ENCODE measurements at regions not wholly inside any gene's neighbourhood (a gene's known extent, or its start where the extent isn't known, plus 50 kb on each side); places are given as distances from the start of the nearest gene placed in this dataset.

DNA sequence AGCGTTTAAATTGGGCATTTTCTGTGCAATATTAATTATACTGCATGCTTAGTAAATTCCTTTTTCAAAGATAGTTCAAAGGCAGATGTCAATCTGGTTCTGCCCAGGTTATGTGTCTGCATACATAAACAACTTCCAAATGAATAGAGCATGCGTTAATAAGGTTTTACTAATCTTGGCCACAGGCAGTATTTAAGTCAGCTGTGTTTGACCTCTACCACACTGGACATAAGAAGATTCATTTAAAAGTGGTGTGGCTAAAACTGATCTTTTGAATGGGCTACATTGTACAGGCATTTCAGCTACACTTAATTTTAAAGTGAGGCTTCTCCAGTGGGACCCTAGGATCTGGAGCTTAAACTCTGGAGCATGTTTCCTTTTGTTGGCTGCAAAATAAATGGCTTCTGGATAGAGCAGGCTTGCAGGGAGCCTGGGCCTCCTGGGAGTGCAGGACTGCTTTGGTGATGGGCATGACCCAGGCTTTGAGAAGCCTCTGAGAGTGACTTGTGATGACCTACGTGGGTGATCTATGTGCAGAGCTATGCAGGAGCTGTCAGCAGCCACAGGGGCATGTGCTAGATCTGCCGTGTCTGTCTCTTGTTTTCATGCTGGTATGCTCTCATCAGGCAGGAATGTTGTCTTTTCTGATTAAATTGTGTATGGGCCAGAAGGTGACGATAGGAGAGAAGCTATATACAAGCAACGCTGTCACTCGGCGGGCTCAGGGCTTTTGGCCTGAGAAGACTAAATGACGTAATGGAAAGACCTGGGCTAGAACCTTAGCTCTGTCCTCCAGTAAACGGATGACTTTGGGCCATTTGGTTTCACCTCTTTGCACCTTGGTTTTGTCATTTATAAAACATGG, 331.2 kb downstream of the QKI start:
- peak; percentile 99 for DNase-seq

DNA sequence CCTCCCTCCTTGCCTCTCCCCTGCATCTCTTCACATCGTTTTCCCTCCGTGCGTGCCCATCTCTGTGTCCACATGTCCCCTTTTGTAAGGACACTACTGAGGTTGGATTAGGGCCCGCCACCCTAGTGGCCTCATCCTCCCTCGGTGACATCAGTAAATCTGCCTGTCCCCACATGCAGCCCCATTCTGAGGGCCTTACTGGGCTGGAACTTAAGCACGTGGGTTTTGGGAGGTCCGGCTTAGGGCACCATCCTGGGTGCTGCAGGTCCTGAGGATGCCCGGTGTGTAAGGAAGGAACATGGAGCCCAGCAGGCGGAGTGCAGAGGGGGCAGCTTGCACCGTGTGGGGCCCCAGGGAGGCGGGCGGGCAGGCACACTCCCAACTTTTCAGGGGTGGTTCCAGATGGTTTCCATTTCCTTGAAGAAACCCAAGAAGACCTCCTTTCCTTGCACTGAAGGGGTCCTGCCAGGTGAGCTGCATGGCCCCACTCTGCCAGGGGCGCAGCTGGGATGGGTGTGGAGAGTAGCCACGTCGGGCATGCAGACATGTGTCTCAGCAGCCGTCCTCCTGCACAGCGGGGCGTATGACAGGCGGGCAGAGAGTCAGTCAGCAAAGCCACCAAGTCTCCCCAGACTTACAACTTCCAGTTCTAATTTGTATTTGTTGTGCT, 329.9 kb downstream of the QKI start:
- DNase-seq = no peak

DNA sequence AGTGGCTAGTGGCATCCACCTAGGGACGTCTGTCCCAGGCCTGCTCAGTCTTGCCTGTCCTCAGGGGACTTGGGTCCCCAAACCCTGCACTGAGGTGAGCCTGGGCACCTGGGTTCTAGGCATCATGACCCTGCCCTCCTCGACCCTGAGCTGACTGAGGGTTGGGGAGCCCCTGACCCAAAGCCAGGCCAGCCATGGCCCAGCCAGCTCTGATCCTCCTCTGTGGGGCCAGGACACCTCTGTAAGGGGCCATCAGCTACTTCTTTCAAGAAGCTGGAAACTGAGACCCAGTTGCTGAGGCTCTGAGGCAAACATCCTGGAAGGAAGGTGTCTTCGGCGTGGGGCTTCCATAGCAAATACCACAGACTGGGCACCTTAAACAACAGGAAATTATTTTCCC, 329.3 kb downstream of the QKI start:
- DNase-seq = no peak

DNA sequence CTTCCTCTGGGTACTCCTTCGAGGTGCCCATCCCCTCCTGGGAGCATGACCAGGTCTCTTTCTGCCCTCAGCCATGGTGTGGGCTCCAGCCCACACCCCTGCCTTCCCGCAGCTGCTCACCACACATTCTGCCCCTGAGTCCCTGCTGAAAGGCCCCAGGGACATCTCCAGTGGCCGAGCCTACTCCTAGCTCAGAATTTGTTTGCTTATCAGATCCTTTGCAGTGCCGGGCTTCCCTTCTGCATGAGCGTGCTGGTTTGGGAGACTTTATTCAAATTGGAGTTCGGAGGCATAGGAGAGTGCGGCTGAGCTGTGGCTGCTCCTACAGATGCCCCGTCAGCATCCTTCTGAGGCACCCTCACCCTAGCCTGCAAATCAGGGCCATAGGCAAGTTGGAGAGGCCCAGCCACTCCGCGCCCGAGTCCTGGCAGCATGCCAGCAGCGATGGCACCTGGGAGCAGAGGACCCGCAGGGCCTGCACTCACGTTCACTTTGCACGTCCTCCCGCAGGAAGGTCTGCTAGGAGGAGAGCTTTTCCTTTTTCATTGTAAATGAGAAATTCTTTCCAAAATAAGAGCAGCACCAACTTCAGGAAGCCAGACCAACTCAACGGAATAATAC, 327.3 kb downstream of the QKI start:
- DNase-seq = no peak

DNA sequence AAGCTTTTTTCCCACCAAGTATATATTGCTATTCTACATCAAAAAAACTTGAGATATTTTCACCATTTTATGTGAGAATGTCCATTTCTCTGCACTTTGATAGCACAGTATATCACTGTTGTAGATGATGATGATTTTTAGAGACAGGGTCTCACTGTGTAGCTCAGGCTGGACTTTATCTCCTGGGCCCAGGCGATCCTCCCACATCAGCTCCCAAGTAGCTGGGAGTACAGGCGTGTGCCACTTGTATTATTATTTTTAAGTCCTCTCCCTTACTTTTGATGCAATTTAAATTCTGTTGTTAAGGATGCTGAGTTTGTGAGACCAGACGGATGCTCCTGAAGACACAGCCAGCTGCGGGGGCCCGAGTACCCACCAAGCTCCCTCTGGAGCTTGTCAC, 326.8 kb downstream of the QKI start:
- no peak for DNase-seq

DNA sequence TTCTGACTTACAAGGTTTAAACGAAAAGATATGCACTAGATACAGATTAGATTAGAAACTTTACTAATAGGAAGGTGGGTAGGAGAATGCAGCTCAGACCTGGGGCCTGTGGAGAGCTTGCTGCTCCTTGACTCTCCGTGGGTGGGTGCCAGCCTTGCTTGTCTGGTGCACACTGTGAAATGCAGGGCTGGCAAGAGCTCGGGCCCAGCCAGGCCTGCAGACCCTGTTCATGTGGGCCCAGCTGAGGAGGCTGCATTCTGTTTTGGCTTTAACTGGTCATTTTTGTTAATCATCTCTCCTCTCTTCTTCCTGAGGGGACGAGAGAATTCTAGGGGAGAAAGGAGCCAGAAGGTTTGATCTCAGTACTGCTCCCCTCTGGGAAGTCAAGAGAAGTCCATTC, 325.4 kb downstream of the QKI start:
- DNase-seq = no peak

DNA sequence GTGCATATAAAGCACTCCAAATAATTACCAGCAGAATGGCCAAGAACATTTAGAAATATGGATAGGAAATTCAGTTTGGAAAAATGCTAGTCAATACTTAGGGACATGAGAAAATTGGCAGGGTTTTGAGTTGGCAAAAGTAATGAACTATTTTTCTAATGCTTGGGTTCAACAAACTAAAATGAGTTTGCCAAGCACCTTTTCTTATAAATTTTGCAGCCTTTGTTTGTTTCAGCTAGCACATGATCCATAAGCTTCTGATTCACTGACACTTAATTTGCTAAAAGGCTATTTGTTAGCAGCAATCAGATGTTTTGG, 324.8 kb downstream of the QKI start:
- DNase-seq = no peak

DNA sequence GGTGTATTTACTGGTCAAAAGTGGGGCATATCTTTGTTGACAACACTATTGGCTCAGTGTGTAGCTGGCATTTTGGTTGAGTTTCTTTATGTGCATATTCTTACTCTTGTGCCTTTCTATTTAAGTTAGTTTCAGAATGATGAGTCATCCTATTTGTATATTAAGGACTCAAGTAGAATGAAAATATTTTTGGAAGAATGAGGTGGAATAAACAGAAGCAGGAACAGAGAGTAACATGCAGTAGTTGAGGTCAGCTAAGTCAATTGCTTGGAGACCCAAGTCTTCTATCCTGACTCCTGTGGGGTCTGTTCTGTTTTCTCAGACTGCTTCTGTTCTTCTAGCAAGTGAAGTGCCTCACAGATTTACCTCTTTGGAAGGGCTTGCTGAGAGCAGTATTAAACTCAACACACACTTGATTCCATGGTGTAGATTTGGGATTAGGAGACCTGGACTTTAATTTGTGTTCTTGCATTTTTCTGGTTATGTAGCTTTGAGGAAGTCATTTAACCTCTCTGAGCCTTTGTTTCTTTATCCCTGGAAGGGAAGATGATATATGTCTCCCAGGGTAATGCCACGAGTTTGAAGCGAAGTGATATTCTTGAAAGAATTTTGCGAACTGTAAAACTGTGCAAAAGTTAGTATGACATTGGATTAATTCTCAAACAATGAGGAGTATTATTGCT, 324.3 kb downstream of the QKI start:
- no peak for DNase-seq

DNA sequence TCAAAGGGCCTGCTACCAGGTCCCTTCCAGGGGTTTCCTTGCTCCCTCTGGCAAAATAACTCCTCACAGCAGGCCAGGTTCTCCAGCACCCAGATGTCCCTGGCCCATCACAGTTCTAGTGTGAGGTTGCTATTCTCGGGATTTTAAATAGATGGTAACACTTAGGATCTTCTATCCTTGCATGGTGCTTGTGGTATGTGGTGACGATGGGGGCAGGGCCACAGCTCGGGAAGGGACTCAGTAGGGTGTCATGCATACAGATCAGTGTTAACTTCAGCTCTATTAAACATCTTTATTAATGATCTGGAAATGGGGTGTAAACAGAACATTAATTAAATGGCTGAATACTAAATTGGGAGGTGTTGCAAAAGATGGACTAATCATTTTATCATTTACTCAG, 323.8 kb downstream of the QKI start:
- DNase-seq = no peak

DNA sequence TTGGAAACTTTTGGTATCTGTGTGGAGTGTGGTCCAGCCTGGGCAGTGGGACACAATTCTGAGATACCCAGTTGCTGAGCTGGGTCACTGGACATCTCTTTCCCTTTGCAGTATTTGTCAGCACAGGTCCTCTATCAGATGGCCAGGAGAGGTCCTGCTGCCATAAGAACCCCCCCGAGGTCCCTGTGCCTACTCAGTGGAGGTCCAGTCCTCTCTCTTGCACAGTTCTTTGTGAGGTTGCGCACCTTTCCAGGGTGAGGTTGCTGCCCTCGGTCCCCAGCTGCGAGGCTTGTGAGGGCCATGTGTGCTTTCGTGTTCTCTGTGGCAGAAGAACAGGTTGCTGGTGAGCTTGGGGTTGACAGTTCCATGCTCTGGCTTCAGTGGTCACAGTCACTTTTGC, 320.6 kb downstream of the QKI start:
- DNase-seq = no peak

DNA sequence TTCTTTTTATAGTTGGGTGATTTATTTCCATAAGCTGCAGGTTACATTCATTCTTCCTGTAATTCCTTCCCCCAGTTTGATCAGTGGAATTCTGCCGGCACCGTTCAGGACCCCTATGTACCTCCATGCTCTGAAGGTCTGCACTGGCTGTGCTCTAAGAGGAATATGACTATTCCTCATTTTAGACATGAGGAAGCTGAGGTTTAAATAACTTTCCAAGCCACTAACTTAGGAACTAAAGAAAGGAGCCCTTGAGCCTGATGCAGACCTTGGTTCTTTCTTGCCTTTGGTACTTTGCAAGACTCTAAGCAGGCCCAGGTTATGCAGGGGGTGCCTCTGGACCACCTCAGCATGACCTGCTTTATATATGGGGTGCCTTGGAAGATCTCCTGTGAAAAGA, 318.5 kb downstream of the QKI start:
- peak; percentile 20 for DNase-seq

DNA sequence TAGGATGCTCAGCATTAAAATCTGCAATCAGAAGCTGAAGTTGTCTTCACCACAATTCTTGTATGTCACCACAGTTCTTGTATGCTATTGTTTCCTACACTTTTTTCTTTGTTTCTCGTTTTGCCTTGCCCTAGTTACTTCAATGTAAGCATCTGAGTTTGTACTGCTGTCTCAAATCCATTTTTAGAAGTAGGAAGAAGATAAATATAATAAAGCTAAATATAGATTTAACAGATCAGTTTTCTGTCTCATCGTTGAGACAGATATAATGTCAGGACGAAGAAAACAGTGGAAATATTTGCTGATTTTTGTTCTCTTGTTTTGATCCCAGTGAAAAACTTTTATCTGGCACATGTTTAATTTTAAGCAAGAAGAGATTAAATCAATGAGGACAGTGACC, 318.0 kb downstream of the QKI start:
- DNase-seq = no peak

DNA sequence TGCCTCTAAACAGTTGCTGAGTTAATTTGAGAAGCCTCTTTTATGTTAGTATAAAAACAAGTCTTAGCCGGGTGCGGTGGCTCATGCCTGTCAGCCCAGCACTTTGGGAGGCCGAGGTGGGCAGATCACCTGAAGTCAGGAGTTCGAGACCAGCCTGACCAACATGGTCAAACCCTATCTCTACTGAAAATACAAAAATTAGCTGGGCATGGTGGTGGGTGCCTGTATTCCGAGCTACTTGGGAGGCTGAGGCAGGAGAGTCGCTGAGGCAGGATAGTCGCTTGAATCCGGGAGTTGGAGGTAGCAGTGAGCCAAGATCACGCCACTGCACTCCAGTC, 317.5 kb downstream of the QKI start:
- DNase-seq = peak; percentile 24

DNA sequence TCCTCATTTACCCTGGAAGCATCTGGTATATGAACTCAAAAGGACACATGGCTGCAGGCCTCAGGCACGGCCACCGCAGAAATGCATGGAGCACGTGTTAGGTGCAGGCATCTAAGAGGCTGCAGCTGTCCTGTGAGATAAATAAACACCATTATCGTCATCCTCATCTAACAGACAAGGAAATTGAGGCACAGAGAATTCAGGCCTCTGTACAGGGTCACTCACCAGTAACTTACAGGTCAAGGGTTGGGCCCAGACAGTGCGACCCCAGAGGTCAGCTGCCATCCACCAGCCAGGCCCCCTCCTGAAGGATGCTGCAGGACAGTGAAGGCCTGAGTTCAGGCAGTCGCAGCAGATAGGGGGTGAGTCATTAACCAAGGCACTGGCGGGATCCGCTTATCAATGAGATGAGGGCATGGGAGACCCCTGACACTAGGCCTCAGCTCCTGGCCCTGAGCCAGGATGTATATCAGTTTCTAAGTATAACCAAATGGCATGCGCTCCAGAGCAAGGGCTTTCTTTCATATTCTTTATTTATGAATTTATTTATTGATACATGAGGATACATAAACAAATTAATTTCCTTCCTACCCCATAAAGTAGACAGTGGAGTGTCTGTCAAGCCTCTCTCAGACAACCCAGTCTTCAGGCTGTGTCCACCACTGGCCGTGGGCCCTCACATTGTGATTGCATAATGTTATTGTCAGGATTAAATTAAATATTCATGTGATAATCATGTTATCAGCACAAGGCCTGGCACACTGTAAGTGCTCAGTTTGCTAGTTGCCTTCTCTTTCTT, 316.9 kb downstream of the QKI start:
- peak; percentile 67 for DNase-seq

DNA sequence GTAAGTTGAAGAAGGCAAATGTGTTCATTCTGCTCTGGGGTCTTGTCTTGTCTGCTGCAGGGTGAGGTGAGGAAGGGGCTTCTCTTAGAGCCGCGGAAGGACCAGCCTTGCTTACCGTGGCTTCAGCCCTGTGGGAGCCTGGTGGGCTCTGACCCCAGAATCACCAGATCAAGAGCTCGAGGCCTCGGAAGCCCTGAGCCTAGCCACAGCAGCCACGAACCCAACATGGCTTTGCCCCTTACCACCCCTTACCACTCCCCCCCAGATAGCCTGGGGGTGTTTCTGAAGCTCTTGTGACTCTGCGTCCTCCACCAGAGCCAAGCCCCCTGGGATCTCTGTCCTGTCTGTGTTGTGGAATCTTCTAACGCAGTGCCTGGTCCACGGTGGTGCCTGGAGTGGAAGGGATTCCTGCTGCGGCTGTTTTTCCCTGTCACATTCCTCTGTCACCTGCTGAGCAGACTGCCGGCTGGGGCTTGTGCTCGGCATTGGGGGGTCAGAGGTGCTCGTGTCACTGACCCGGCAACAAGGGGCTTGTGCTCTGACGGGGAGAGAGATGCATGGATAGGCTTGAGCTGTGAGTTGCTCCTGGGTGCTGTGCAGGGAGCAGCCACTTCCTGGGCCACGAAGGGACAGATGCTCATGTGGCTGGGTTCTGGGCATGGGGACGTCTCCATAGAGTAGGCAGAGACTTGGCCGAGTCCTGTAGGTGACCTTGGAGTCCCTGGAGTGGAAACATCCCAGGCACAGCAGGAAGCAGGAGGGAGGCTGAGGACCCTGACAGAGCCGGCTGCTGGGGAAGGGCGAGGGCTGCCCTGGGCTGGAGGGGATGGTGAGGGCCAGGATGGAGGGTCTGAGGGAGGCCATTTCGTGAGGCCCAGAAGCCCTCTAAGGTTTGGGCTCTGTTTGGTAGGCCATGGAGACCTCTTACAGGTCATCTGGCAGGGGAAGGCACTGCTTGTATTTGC, 316.0 kb downstream of the QKI start:
- no peak for DNase-seq

DNA sequence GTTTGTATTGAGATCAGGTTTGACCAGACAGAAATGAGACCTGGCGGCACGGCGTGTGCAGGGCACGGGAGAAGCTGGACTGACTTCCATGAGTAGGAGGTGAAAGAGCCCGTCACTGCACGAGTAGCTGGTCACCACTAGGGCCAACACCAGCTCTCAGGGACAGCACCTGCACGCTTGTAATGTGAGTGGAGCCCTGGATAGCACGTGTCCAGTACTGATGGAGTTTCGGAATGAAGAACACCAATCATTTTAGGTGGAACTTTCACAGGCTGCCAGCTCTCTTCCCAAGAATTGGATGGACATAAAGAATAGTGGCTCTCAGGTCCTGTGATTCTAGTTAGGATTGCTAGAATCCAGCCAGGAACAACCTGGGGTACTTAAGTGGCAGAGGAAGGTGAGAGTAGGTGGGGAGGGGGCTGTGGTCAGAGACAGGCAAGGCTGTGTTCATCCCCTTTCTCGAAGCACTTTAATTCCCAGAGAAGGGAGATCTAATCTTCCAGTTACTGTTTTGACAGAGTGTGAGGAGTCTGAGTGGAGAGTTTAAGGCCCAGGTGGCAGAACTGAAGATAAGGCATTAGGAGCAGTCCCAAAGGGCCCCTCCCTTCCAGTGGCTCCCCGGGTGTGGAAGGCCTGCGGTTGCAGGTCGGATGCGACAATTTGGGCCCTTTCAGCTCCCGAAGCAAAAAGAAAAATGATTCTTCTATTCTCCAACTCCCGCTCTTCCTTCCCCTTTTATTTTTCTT, 314.8 kb downstream of the QKI start:
- DNase-seq = no peak

DNA sequence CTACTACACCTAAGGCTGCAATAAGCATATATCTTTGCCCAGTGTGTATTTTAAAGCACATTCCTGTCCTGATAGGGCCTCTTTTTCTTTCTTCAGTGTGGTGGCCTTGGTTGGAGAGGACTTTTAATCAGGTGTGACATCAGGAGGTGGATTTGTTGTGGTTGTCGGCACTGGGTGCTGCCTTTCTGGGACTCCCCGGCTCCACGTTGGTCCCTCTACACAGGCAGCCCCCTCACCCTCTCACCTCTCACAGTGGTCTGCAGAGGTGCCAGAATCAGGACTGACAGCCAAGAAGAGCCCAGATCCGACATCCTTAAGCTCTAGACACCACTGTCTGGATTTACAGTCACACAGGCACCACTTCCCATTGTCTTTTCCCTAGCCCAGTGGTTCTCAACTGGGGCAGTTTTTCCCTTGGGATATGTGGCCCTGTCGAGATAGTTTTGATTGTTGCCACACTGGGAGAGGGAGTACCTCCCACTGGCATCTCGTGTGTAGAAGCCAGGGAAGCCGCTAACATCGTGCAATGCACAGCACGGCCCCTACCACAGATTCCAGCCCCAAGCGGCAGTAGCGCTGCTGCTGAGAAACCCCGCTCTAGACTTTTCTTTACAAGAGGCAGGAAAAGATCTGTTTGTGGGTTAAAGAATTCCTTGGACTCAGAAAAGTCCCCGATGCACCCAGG, 314.1 kb downstream of the QKI start:
- DNase-seq = no peak

DNA sequence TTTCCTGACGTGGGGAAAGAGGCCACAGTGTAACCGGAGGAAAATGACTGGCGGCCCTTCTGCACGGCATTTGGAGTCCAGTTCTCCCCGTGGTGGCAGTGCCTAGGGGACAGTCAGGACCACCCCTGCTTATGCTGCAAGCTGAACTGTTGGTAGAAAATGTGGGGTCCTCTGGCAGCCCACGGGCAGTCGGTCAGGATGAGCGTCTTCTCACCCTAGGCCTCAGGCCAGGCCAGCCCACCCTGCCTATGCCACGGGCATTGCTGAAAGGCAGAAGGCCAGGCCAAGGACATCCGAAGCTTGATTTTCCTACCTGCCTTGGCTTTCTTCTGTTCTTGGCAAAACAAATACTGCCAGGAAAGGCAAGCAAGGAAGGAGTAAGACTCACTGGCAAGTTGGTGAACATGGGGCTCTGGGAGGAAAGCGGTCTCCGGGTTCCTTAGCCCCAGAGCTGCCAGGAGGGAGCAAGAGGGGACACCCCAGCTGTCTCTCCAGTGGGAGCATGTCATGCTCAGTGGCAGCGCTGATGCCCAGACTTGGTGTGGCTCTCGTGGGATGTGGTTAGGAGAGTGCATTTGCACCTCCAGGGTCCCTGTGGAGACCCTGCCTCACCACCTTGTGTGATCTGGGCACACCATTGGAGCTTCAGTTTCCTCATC, 311.6 kb downstream of the QKI start:
- no peak for DNase-seq

DNA sequence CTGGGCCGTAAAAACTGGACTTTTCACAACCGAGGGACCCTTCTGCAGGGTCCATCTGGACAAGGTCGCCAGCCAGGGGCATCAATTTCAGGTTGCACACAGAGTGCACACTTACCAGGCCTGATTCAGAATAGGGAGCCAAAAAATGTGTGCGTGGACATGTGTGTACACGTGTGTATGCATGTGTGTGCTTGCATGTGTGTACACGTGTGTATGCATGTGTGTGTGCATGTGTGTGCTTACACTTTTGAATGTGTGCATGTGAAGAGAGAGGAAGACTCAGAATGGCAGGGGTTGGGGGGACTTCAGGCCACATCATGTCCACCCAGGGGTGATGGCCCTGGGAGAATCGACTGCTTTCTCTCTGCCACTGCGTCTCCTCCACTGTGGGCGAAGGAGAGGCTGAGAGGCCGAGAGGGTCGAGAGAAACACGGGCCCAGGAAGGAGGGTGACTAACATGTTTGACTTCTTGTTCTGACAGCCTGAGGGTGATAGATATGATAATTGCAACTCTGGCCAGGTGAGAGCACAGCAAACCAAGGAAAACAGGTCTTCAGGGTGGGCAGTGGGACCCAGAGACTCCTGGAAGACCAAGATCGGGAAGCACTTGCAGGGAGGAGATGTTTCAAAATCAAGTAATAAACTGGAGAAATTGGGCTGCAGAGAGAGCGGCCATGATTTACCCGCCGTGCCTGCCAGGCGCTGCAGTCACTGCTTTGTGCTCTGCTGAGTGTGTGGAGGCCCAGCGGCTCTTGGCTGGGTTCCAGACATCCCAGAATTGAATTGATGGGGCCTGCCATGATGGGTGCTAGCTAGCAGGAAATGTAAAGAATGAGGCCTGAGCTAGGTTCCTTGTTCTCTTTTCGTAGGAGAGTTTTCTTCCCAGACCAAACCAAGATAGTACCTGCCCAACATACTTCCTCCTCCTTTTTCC, 310.8 kb downstream of the QKI start:
- no peak for DNase-seq

Data from islet precursor cell (in vitro differentiated cells).